ENCODE measurements at regions not wholly inside any gene's neighbourhood (a gene's known extent, or its start where the extent isn't known, plus 50 kb on each side); places are given as distances from the start of the nearest gene placed in this dataset.

DNA sequence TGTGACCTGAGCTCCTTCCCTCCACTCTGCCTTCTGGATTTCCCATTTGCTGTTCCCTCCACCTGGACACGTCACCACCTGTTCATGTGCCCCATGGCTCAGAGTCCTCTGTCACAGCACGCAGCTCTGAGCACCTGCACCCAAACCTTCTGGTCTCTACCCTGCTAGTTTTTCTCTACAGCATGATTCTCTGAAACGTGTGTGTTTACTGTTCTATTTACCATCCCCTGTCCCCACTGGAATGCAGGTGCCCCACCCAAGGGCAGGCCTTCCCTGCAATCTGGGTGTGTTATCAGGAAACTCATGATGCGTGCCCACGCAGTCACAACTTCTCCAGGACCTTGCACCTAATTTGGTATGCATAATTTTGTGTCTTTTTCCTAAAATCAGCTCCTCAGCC lies 284.4 kb upstream of the IGFBP3 start:
- TF ChIP-seq, protein P1, sequence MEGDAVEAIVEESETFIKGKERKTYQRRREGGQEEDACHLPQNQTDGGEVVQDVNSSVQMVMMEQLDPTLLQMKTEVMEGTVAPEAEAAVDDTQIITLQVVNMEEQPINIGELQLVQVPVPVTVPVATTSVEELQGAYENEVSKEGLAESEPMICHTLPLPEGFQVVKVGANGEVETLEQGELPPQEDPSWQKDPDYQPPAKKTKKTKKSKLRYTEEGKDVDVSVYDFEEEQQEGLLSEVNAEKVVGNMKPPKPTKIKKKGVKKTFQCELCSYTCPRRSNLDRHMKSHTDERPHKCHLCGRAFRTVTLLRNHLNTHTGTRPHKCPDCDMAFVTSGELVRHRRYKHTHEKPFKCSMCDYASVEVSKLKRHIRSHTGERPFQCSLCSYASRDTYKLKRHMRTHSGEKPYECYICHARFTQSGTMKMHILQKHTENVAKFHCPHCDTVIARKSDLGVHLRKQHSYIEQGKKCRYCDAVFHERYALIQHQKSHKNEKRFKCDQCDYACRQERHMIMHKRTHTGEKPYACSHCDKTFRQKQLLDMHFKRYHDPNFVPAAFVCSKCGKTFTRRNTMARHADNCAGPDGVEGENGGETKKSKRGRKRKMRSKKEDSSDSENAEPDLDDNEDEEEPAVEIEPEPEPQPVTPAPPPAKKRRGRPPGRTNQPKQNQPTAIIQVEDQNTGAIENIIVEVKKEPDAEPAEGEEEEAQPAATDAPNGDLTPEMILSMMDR (IDR thresholded peaks at IDR 0.05): no peak
- no peak for TF ChIP-seq POLR2A (IDR thresholded peaks at IDR 0.05)

Measured in thyroid gland (tissue), 4 donors.